ENCODE measurements at regions not wholly inside any gene's neighbourhood (a gene's known extent, or its start where the extent isn't known, plus 50 kb on each side); places are given as distances from the start of the nearest gene placed in this dataset.

DNA sequence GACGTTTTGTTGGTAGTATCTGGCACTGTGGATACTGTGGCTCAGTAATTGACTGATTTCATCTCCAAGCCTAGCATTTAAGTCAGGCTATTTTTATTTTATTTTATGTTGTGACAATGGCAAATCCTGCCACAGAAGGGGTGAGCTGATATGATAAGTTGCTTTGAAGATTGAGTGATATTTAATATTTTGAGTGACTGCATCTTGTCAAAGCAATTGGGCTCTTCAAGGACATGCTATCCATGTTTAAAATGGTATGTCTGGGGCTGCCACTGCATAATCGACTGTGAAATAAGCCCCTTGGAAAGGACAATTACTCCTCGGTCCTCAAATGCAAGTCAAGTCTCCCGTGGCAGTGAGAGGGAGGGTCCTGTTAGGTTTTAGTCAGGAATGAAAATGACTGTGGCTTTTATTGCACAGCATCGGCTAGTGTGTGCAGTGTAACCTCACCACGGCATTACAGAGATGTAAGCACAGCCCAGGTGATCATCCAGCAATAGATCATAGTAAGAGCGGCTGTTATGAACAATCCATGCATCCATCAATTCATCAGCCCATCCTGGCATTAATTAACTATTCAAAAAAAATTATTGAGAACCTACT lies 178.2 kb downstream of the GBA3 start:
- TF ChIP-seq, protein P1, sequence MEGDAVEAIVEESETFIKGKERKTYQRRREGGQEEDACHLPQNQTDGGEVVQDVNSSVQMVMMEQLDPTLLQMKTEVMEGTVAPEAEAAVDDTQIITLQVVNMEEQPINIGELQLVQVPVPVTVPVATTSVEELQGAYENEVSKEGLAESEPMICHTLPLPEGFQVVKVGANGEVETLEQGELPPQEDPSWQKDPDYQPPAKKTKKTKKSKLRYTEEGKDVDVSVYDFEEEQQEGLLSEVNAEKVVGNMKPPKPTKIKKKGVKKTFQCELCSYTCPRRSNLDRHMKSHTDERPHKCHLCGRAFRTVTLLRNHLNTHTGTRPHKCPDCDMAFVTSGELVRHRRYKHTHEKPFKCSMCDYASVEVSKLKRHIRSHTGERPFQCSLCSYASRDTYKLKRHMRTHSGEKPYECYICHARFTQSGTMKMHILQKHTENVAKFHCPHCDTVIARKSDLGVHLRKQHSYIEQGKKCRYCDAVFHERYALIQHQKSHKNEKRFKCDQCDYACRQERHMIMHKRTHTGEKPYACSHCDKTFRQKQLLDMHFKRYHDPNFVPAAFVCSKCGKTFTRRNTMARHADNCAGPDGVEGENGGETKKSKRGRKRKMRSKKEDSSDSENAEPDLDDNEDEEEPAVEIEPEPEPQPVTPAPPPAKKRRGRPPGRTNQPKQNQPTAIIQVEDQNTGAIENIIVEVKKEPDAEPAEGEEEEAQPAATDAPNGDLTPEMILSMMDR (IDR thresholded peaks at IDR 0.05; ENCODE audit: borderline replicate concordance, extremely low read depth, low read length, poor library complexity, severe bottlenecking) = no peak
- no peak for TF ChIP-seq EZH2 (IDR thresholded peaks at IDR 0.05; ENCODE audit: borderline replicate concordance, low read depth, low read length, severe bottlenecking)
- no peak for DNase-seq
- no peaks in the 10 kb centered on the region for H4K20me1 ChIP-seq (ENCODE audit: insufficient read depth, low read length)
- no peak overlapping the region for H3K4me3 ChIP-seq (ENCODE audit: low read depth in 1 of 2, low read length in 2 of 2)
- no peaks in the 10 kb centered on the region for H3K36me3 ChIP-seq (ENCODE audit: insufficient read depth, low read length)
- no peak overlapping the region for H3K4me2 ChIP-seq (ENCODE audit: insufficient read depth, low read length)
- H2AFZ ChIP-seq (ENCODE audit: low read depth, low read length) = no peak overlapping the region
- H3K79me2 ChIP-seq (ENCODE audit: insufficient read depth, low read length) = no peaks in the 10 kb centered on the region
- no peak overlapping the region for H3K9ac ChIP-seq (ENCODE audit: low read depth, low read length)
- no peaks in the 10 kb centered on the region for H3K27me3 ChIP-seq (ENCODE audit: insufficient read depth, low read length, poor library complexity)
- H3K4me1 ChIP-seq (ENCODE audit: insufficient read depth, low read length) = no peaks in the 10 kb centered on the region
- H3K27ac ChIP-seq (ENCODE audit: low read length) = no peak overlapping the region
- ATAC-seq (ENCODE audit: insufficient read depth, low read depth) = no peak
- H3K9me3 ChIP-seq (ENCODE audit: insufficient read depth, low read length, severe bottlenecking) = no peaks in the 10 kb centered on the region

DNA sequence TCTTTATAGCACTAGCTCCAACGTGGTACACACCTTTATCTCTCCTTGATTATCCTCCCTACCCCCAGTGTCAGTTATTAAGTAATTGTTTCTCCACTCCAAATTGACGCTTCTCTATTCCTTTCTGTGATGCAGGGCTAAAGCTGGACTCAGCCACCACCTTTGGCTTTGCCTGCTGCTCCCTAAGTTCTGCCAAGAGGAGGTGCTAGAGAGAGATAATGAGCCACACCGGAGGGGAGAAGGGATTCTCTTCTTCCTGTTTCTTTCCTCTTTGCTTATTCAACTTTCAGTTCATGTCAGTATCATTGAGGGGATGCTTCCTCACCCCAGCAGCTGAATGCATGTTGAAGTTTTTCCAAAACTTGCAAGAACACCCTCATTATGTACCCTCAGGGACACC lies 176.5 kb downstream of the GBA3 start:
- ATAC-seq (ENCODE audit: insufficient read depth, low read depth) (no peak), DNase-seq (no peak)
- no peaks in the 10 kb centered on the region for H3K36me3 ChIP-seq (ENCODE audit: insufficient read depth, low read length)
- H3K27me3 ChIP-seq (ENCODE audit: insufficient read depth, low read length, poor library complexity) = no peaks in the 10 kb centered on the region
- no peak overlapping the region for H3K4me2 ChIP-seq (ENCODE audit: insufficient read depth, low read length)
- H4K20me1 ChIP-seq (ENCODE audit: insufficient read depth, low read length) = no peaks in the 10 kb centered on the region
- TF ChIP-seq EZH2 (IDR thresholded peaks at IDR 0.05; ENCODE audit: borderline replicate concordance, low read depth, low read length, severe bottlenecking) = no peak
- TF ChIP-seq, protein P1 (IDR thresholded peaks at IDR 0.05; ENCODE audit: borderline replicate concordance, extremely low read depth, low read length, poor library complexity, severe bottlenecking) = peak; percentile 10
- H2AFZ ChIP-seq (ENCODE audit: low read depth, low read length) = no peak overlapping the region
- no peak overlapping the region for H3K9ac ChIP-seq (ENCODE audit: low read depth, low read length)
- H3K79me2 ChIP-seq (ENCODE audit: insufficient read depth, low read length) = no peaks in the 10 kb centered on the region
- H3K27ac ChIP-seq (ENCODE audit: low read length) = no peak overlapping the region
- no peaks in the 10 kb centered on the region for H3K4me1 ChIP-seq (ENCODE audit: insufficient read depth, low read length)
- no peaks in the 10 kb centered on the region for H3K9me3 ChIP-seq (ENCODE audit: insufficient read depth, low read length, severe bottlenecking)
- H3K4me3 ChIP-seq (ENCODE audit: low read depth in 1 of 2, low read length in 2 of 2) = no peak overlapping the region

All from DND-41 (cell line).